K562 (cell line): ENCODE measurements at regions not wholly inside any gene's neighbourhood (a gene's known extent, or its start where the extent isn't known, plus 50 kb on each side); places are given as distances from the start of the nearest gene placed in this dataset.
"Not testable (repeated sequence)": the region's sequence is repeated elsewhere in the genome, so short reads cannot be mapped to it uniquely, and the experiment has no call there.

Experiments used
- ATAC-seq: fragments of 200-7000 bp; cut with Tn5 transposase; 3 replicates; pipeline ENCODE4 v1.9.1; 2020; ENCODE audit warnings: moderate library complexity
- BruUV-seq: library from RNA; stranded (reverse); fragments of 400-500 nt; replicated peaks from 2 replicates; lab custom pipeline; 2021; lab: Mats Ljungman, UMichigan
- CTCF ChIA-PET: fragments of 300-600 bp; formaldehyde crosslinking; extraction: SDS; loops from one replicate; lab custom pipeline; 2021; ENCODE audit warnings: low intra/inter-chr PET ratio; lab: Yijun Ruan, JAX
- POLR2A ChIA-PET: fragments of 300-600, 350-650 bp; sonication (Branson Sonifier 250); formaldehyde crosslinking; extraction: SDS; loops from one replicate; lab custom pipeline; 2021; ENCODE audit warnings: antibody characterized with exemption, inconsistent platforms; lab: Yijun Ruan, JAX
- DNase-seq, 4 experiments: peaks; one replicate each; pipeline versions ENCODE4 v3.0.0 to v3.0.0-alpha.2; 2011 to 2018; ENCODE audit warnings: low spot score in 3 of 4, mixed read lengths in 3 of 4; ENCODE audit errors: extremely low read depth in 1 of 4
- FAIRE-seq: peaks from 2 replicates; lab custom pipeline; 2011; peaks lifted over from hg19 to GRCh38; lab: Jason Lieb, UNC
- H2AFZ ChIP-seq: 2 replicates; pipeline ENCODE4 v1.6.0; 2011; ENCODE audit warnings: low read depth, low read length, control low read depth, inconsistent platforms
- H3K27ac ChIP-seq: fragments of 200-600 bp; 3 replicates; pipeline ENCODE4 v1.8.0; 2011; ENCODE audit warnings: low read depth, mild to moderate bottlenecking, control low read depth, inconsistent platforms, low read length, moderate library complexity, mixed read lengths; ENCODE audit errors: extremely low read depth
- H3K27me3 ChIP-seq, 2 experiments: fragments of 300-600 bp in 1 of 2; 2 replicates in 1 of 2; 3 replicates in 1 of 2; pipeline versions ENCODE4 v1.6.0 to v1.8.0; 2011; ENCODE audit warnings: inconsistent platforms in 2 of 2, low read length in 2 of 2, mild to moderate bottlenecking in 1 of 2, mixed read lengths in 1 of 2, moderate library complexity in 1 of 2; ENCODE audit not compliant: control insufficient read depth in 2 of 2, insufficient read depth in 2 of 2
- H3K36me3 ChIP-seq: fragments of 300-600 bp; 3 replicates; pipeline ENCODE4 v1.8.0; 2011; ENCODE audit warnings: mild to moderate bottlenecking, low read length, inconsistent platforms; ENCODE audit not compliant: control insufficient read depth, insufficient read depth
- H3K4me1 ChIP-seq, 2 experiments: fragments of 200-600 bp in 1 of 2; replicated peaks in 1 of 2; 2 replicates in 1 of 2; 3 replicates in 1 of 2; pipeline versions ENCODE4 v1.5.1 to v1.8.0; 2011; ENCODE audit warnings: inconsistent platforms in 2 of 2, low read length in 2 of 2, mild to moderate bottlenecking in 1 of 2, mixed read lengths in 1 of 2, moderate library complexity in 1 of 2; ENCODE audit not compliant: control insufficient read depth in 2 of 2, insufficient read depth in 2 of 2
- H3K4me2 ChIP-seq: 2 replicates; pipeline ENCODE4 v1.6.1; 2011; ENCODE audit warnings: low read length, control low read depth, inconsistent platforms, mixed read lengths; ENCODE audit not compliant: insufficient read depth
- H3K4me3 ChIP-seq: fragments of 200-600 bp; sonication (generic), shearing (Covaris generic); 2 replicates; pipeline ENCODE4 v1.5.1; 2016; ENCODE audit warnings: control low read depth, inconsistent platforms
- H3K79me2 ChIP-seq: fragments of 200-600 bp; 3 replicates; pipeline ENCODE4 v1.8.0; 2011; ENCODE audit warnings: low read length, inconsistent platforms; ENCODE audit not compliant: control insufficient read depth, insufficient read depth
- H3K9ac ChIP-seq, 2 experiments: 2 replicates each; pipeline versions ENCODE4 v1.6.0 to v1.6.1; 2011; ENCODE audit warnings: low read depth in 2 of 2, low read length in 2 of 2, control low read depth in 1 of 2, inconsistent platforms in 1 of 2, mild to moderate bottlenecking in 1 of 2, mixed read lengths in 1 of 2; ENCODE audit not compliant: insufficient read depth in 1 of 2
- H3K9me1 ChIP-seq: one replicate; pipeline ENCODE4 v1.6.0; 2011; ENCODE audit warnings: inconsistent platforms, mild to moderate bottlenecking, low read length, moderate library complexity; ENCODE audit not compliant: control insufficient read depth, insufficient read depth
- H3K9me3 ChIP-seq: replicated peaks from 2 replicates; pipeline ENCODE4 v1.5.1; 2011; ENCODE audit warnings: low read depth, low read length, inconsistent platforms; ENCODE audit not compliant: control insufficient read depth, insufficient read depth
- H4K20me1 ChIP-seq: replicated peaks from 2 replicates; pipeline ENCODE4 v1.6.1; 2011; ENCODE audit warnings: low read length, inconsistent platforms, mixed read lengths; ENCODE audit not compliant: control insufficient read depth, insufficient read depth
- WGBS: fragments of 100-300 bp; shearing (Covaris generic); methylation state at CpG from one replicate; pipeline ENCODE4 v1.1.6; 2016; ENCODE audit warnings: low coverage, mixed read lengths; ENCODE audit not compliant: insufficient coverage; ENCODE audit errors: missing lambda C conversion rate; 5-methylcytosine and 5-hydroxymethylcytosine counted together
- in situ Hi-C: fragments of 300-500 bp; cut with MboI; formaldehyde crosslinking; loops from 4 replicates; pipeline ENCODE4 v1.15.0; 2018; ENCODE audit warnings: inconsistent platforms, mixed read lengths
- intact Hi-C: fragments of 100-400 bp; cut with micrococcal nuclease; formaldehyde crosslinking; loops from 2 replicates; pipeline ENCODE4 v1.14.2; 2022
- TF ChIP-seq, protein P1 (sequence below), 2 experiments: fragments of 450-650 bp in 1 of 2; sonication (generic) in 1 of 2; formaldehyde crosslinking in 1 of 2; IDR thresholded peaks; 2 replicates each; pipeline versions ENCODE4 v1.7.1 to v1.9.0; 2016 to 2022; ENCODE audit warnings: inconsistent platforms in 1 of 2, mild to moderate bottlenecking in 1 of 2, missing genetic modification reagents in 1 of 2

DNA sequence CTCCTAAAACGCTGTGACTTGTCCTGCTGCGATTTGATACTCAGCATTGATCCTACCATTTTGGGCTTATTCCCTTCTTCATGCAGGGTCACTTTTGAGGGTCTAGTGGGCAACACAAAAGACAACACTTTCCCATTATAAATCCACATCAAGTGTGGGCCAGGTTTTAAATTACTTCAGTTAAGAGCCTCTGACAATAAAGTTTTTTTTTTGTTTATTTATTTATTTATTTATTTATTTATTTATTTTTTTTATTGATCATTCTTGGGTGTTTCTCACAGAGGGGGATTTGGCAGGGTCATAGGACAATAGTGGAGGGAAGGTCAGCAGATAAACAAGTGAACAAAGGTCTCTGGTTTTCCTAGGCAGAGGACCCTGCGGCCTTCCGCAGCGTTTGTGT lies 176.2 kb upstream of the FBXL17 start:
- H3K4me2 ChIP-seq, H3K4me3 ChIP-seq, H3K27ac ChIP-seq, H3K9ac ChIP-seq, intact Hi-C loops, in situ Hi-C loops, ATAC-seq, FAIRE-seq, H4K20me1 ChIP-seq, BruUV-seq, H3K27me3 ChIP-seq, H3K36me3 ChIP-seq, POLR2A ChIA-PET, DNase-seq, H3K79me2 ChIP-seq, H3K9me1 ChIP-seq, H3K9me3 ChIP-seq, CTCF ChIA-PET: not testable (repeated sequence)
- 32% methylated on average over 2 of the region's 5 CpGs for WGBS
- Histone ChIP-seq H2AFZ (0 out of 2 replicates have a peak overlapping the region, but pooled peaks have one; percentile 62), H3K4me1 (peaks cover 0 to 10% of the 10 kb centered on the region in 2 experiments; a peak in 2 of 5 replicates)
- TF ChIP-seq, protein P1, sequence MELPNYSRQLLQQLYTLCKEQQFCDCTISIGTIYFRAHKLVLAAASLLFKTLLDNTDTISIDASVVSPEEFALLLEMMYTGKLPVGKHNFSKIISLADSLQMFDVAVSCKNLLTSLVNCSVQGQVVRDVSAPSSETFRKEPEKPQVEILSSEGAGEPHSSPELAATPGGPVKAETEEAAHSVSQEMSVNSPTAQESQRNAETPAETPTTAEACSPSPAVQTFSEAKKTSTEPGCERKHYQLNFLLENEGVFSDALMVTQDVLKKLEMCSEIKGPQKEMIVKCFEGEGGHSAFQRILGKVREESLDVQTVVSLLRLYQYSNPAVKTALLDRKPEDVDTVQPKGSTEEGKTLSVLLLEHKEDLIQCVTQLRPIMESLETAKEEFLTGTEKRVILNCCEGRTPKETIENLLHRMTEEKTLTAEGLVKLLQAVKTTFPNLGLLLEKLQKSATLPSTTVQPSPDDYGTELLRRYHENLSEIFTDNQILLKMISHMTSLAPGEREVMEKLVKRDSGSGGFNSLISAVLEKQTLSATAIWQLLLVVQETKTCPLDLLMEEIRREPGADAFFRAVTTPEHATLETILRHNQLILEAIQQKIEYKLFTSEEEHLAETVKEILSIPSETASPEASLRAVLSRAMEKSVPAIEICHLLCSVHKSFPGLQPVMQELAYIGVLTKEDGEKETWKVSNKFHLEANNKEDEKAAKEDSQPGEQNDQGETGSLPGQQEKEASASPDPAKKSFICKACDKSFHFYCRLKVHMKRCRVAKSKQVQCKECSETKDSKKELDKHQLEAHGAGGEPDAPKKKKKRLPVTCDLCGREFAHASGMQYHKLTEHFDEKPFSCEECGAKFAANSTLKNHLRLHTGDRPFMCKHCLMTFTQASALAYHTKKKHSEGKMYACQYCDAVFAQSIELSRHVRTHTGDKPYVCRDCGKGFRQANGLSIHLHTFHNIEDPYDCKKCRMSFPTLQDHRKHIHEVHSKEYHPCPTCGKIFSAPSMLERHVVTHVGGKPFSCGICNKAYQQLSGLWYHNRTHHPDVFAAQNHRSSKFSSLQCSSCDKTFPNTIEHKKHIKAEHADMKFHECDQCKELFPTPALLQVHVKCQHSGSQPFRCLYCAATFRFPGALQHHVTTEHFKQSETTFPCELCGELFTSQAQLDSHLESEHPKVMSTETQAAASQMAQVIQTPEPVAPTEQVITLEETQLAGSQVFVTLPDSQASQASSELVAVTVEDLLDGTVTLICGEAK (IDR thresholded peaks at IDR 0.05) = peak; percentile 76
- TF ChIP-seq, protein P1 (CRISPR knock-in tag; IDR thresholded peaks at IDR 0.05) = 0 out of 2 replicates have a peak, but pooled peaks have one; percentile 37
